GM23248 (cell line): ENCODE measurements at regions not wholly inside any gene's neighbourhood (a gene's known extent, or its start where the extent isn't known, plus 50 kb on each side); places are given as distances from the start of the nearest gene placed in this dataset.

Experiments used
- DNase-seq: peaks from one replicate; pipeline ENCODE4 v3.0.0-alpha.2; 2015
- H2AFZ ChIP-seq: fragments of 200-600 bp; sonication (generic); 2 replicates; pipeline ENCODE4 v1.6.1; 2016; ENCODE audit warnings: antibody characterized with exemption
- H3F3A ChIP-seq: fragments of 200-600 bp; sonication (generic); 2 replicates; pipeline ENCODE4 v1.6.1; 2016; ENCODE audit warnings: mild to moderate bottlenecking, antibody characterized with exemption, mixed run types; ENCODE audit not compliant: insufficient read depth
- H3K27ac ChIP-seq: fragments of 200-600 bp; sonication (generic); 2 replicates; pipeline ENCODE4 v1.5.1; 2016; ENCODE audit warnings: mild to moderate bottlenecking
- H3K27me3 ChIP-seq: fragments of 200-600 bp; sonication (generic); replicated peaks from 2 replicates; pipeline ENCODE4 v1.6.1; 2016; ENCODE audit warnings: mild to moderate bottlenecking; ENCODE audit not compliant: insufficient read depth
- H3K36me3 ChIP-seq: fragments of 200-600 bp; sonication (generic); 2 replicates; pipeline ENCODE4 v1.6.1; 2016; ENCODE audit warnings: low read depth, mild to moderate bottlenecking
- H3K4me1 ChIP-seq: fragments of 200-600 bp; sonication (generic); 2 replicates; pipeline ENCODE4 v1.6.1; 2016; ENCODE audit warnings: mild to moderate bottlenecking; ENCODE audit not compliant: insufficient read depth
- H3K4me2 ChIP-seq: fragments of 200-600 bp; sonication (generic); one replicate; pipeline ENCODE4 v1.6.1; 2016; ENCODE audit warnings: mild to moderate bottlenecking; ENCODE audit not compliant: unreplicated experiment
- H3K4me3 ChIP-seq: fragments of 200-600 bp; sonication (generic); 2 replicates; pipeline ENCODE4 v1.5.1; 2016; ENCODE audit warnings: mild to moderate bottlenecking
- H3K79me2 ChIP-seq: fragments of 200-600 bp; sonication (generic); 2 replicates; pipeline ENCODE4 v1.6.1; 2016; ENCODE audit warnings: mild to moderate bottlenecking; ENCODE audit not compliant: insufficient read depth
- H3K9ac ChIP-seq: fragments of 200-600 bp; sonication (generic); 2 replicates; pipeline ENCODE4 v1.6.1; 2016; ENCODE audit warnings: mild to moderate bottlenecking
- H3K9me2 ChIP-seq: fragments of 200-600 bp; sonication (generic); 2 replicates; pipeline ENCODE4 v1.6.1; 2016; ENCODE audit warnings: mixed run types, mild to moderate bottlenecking, moderate library complexity; ENCODE audit not compliant: insufficient read depth
- H3K9me3 ChIP-seq: fragments of 200-600 bp; sonication (generic); one replicate; pipeline ENCODE4 v1.6.1; 2017; ENCODE audit warnings: low read depth
- H4K20me1 ChIP-seq: fragments of 200-600 bp; sonication (generic); 2 replicates; pipeline ENCODE4 v1.6.0; 2016; ENCODE audit not compliant: insufficient read depth
- EZH2 ChIP-seq: fragments of 200-600 bp; sonication (generic); IDR thresholded peaks from 2 replicates; pipeline ENCODE4 v1.6.1; 2018; ENCODE audit warnings: antibody characterized with exemption, mild to moderate bottlenecking; ENCODE audit not compliant: insufficient read depth, poor library complexity, severe bottlenecking
- EZH2phosphoT487 ChIP-seq: fragments of 200-600 bp; sonication (generic); IDR thresholded peaks from 2 replicates; pipeline ENCODE4 v1.6.1; 2018; ENCODE audit warnings: antibody characterized with exemption, moderate library complexity, mild to moderate bottlenecking, low read depth; ENCODE audit not compliant: insufficient read depth
- WGBS, 2 experiments: methylation state at CpG; one replicate each; pipeline ENCODE4 v1.1.6; 2015 to 2017; ENCODE audit warnings: low lambda C conversion rate in 2 of 2, low coverage in 1 of 2; ENCODE audit errors: missing lambda C conversion rate in 2 of 2; 5-methylcytosine and 5-hydroxymethylcytosine counted together
- in situ Hi-C: fragments of 300-500 bp; cut with MboI; formaldehyde crosslinking; loops from 2 replicates; pipeline ENCODE4 v1.15.0; 2020

DNA sequence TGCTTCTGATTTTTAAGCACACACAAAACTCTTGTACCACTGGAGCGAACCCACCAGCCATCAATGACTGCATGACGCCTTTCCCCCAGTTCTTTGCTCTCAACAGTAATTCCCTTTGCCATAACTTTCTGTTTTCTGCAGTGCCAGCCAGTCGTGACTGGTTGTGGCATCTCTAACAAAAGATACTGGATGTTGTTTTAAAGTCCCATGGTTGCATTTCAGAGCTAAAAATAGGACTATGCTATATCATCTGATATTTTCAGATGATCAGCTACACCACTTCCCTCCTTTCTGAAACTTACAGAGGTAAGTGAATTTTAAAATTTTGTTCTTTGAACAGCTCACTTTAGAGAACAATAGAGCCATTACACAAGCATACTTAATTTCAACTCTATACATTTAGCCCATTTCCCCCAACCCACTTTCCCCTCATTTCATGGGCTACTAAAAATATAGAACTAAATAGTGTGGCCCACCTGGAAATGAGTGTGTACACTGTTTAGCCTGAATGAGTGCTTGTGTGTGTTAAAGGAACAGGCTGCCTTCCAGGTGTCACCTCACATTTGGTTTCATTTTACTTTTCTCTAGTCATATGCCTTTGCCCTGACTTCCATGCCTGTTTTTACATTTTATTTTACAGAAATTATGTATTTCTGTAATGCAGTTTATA lies 136.9 kb upstream of the ZC3H12C start:
- Histone ChIP-seq H3F3A (peaks cover 12% of the 10 kb centered on the region; the same call in 1 of the 2 replicates), H3K27ac (no peak overlapping the region), H3K27me3 (no peaks in the 10 kb centered on the region), H3K9me2 (no peaks in the 10 kb centered on the region), H3K4me1 (peaks cover 7% of the 10 kb centered on the region; the same call in 1 of the 2 replicates), H3K9me3 (no peaks in the 10 kb centered on the region), H3K4me3 (no peak overlapping the region), H2AFZ (no peak overlapping the region), H3K36me3 (no peaks in the 10 kb centered on the region), H3K79me2 (no peaks in the 10 kb centered on the region), H4K20me1 (no peaks in the 10 kb centered on the region), H3K4me2 (no peak overlapping the region), H3K9ac (no peak overlapping the region)
- WGBS, 2 experiments: 81 to 95% methylated on average over 3 of the region's 3 CpGs
- in situ Hi-C loops: loop anchor here (25.0 kb wide), 1 partner anchor 406 kb away; no protein-coding TSS in a partner anchor
- DNase-seq: no peak
- no peak for TF ChIP-seq EZH2
- no peak for TF ChIP-seq EZH2phosphoT487

DNA sequence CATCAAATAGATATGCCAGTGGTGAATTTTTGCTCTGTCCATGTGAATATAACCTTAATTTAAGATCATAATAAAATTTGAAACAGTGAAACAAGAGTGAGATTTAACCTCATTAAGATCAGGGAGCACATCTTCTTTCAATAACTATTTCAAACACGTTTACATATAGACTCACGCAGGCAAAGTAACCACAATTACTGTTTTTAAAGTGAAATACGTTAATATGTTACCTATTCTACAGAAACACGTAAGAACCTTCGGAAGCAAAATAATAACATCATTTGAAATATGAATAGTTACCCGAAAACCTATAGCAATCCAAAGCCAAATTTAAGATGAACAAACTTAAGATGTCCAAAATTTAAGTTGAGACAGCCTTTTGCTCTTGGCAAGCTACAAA lies 136.2 kb upstream of the ZC3H12C start:
- TF ChIP-seq EZH2phosphoT487: no peak
- TF ChIP-seq EZH2: no peak
- in situ Hi-C loops: loop anchor here (25.0 kb wide), 1 partner anchor 405 kb away; no protein-coding TSS in a partner anchor

DNA sequence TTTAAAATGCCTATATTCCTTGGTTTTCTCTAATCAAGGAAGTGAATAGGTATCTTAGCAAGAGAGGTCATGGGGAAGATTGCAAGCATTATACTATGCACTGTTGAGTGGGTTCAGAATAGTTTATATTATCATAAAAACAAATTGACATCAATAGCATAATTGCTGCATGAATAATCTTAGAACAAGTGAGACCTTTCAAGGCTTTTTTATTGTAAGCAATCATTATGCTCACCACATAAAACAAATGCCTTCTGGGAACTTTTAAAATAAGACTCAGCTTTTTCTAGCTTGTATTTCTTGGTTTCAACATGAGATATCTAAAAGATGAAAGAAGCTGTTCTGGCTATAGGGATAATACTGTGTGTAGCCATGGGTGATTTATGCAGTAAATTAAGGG lies 135.6 kb upstream of the ZC3H12C start:
- in situ Hi-C loops: loop anchor here (25.0 kb wide), 1 partner anchor 405 kb away; no protein-coding TSS in a partner anchor
- TF ChIP-seq EZH2phosphoT487 (no peak), EZH2 (no peak)
- Histone ChIP-seq H3K4me1 (peaks cover 8% of the 10 kb centered on the region; the same call in 1 of the 2 replicates), H3K9ac (no peak overlapping the region), H3K27me3 (no peaks in the 10 kb centered on the region), H3K9me2 (no peaks in the 10 kb centered on the region), H3K27ac (no peak overlapping the region), H3F3A (peaks cover 14% of the 10 kb centered on the region; the same call in 1 of the 2 replicates), H3K4me3 (no peak overlapping the region), H3K4me2 (no peak overlapping the region), H3K9me3 (no peaks in the 10 kb centered on the region), H3K36me3 (no peaks in the 10 kb centered on the region), H3K79me2 (no peaks in the 10 kb centered on the region), H4K20me1 (no peaks in the 10 kb centered on the region), H2AFZ (no peak overlapping the region)
- DNase-seq: no peak

More for the DNA sequence above, 136.2 kb upstream of the ZC3H12C start:
- Histone ChIP-seq H3K4me1 (peaks cover 8% of the 10 kb centered on the region; the same call in 1 of the 2 replicates), H3K4me2 (no peak overlapping the region), H3K79me2 (no peaks in the 10 kb centered on the region), H2AFZ (no peak overlapping the region), H3K9me2 (no peaks in the 10 kb centered on the region), H4K20me1 (no peaks in the 10 kb centered on the region), H3K9ac (no peak overlapping the region), H3K27ac (no peak overlapping the region), H3K27me3 (no peaks in the 10 kb centered on the region), H3F3A (peaks cover 14% of the 10 kb centered on the region; the same call in 1 of the 2 replicates), H3K36me3 (no peaks in the 10 kb centered on the region), H3K9me3 (no peaks in the 10 kb centered on the region), H3K4me3 (no peak overlapping the region)
- WGBS, 2 experiments: 88 to 91% methylated on average over 6 of the region's 6 CpGs
- no peak for DNase-seq

DNA sequence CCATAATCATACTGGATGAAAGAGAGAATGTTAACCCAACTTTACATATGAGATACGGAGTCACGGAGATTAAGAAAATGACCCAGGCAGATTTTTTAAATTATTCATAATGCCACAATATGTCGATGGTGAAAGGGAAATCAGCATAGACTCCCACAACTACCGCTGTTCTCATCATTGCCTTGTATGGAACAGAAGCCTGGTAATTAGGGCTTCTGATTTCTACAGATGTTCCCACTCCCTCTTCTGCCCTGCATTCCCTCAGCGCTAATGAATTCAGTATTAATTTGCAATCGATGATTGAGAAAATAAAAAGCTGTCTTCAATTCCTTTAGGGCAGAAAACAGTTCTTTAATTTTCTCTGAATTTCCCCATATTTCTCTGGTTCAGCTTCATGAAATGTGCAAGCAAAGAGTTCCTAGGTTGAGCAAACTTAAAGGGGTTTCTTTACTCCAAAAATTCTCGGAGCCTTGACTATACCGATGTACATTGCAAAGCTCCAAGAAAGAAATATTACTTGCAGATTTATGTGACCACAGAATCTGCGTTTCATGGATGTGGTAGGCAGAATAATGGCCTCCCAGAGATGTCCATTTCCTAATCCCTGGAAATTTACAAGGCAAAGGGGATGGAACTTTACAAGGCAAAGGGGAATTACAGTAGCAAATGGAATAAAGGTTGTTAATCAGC lies 134.9 kb upstream of the ZC3H12C start:
- H3K79me2 ChIP-seq: no peaks in the 10 kb centered on the region
- H3K27ac ChIP-seq: no peak overlapping the region
- no peak overlapping the region for H2AFZ ChIP-seq
- WGBS, 2 experiments: 83 to 84% methylated on average over 9 of the region's 9 CpGs
- no peak overlapping the region for H3K4me2 ChIP-seq
- H3K9ac ChIP-seq: no peak overlapping the region
- H3K9me2 ChIP-seq: no peaks in the 10 kb centered on the region
- H3K27me3 ChIP-seq: no peaks in the 10 kb centered on the region
- H3K4me3 ChIP-seq: no peak overlapping the region
- in situ Hi-C loops: loop anchor here (25.0 kb wide), 1 partner anchor 404 kb away; no protein-coding TSS in a partner anchor
- H3F3A ChIP-seq: peaks cover 14% of the 10 kb centered on the region; the same call in 1 of the 2 replicates
- H3K4me1 ChIP-seq: peaks cover 8% of the 10 kb centered on the region; the same call in 1 of the 2 replicates
- DNase-seq: no peak
- H3K36me3 ChIP-seq: no peaks in the 10 kb centered on the region
- H3K9me3 ChIP-seq: no peaks in the 10 kb centered on the region
- H4K20me1 ChIP-seq: no peaks in the 10 kb centered on the region
- TF ChIP-seq EZH2: no peak
- TF ChIP-seq EZH2phosphoT487: no peak
